GM18498 (cell line): ENCODE measurements at regions not wholly inside any gene's neighbourhood (a gene's known extent, or its start where the extent isn't known, plus 50 kb on each side); places are given as distances from the start of the nearest gene placed in this dataset.
A peak's percentile ranks its signal among the peaks of the same experiment; 100 is the strongest.

Experiments
- ATAC-seq: cut with Tn5 transposase; IDR thresholded peaks from one replicate; pipeline ENCODE4 v1.9.1; 2021; ENCODE audit warnings: mild to moderate bottlenecking, moderate library complexity; ENCODE audit not compliant: unreplicated experiment

DNA sequence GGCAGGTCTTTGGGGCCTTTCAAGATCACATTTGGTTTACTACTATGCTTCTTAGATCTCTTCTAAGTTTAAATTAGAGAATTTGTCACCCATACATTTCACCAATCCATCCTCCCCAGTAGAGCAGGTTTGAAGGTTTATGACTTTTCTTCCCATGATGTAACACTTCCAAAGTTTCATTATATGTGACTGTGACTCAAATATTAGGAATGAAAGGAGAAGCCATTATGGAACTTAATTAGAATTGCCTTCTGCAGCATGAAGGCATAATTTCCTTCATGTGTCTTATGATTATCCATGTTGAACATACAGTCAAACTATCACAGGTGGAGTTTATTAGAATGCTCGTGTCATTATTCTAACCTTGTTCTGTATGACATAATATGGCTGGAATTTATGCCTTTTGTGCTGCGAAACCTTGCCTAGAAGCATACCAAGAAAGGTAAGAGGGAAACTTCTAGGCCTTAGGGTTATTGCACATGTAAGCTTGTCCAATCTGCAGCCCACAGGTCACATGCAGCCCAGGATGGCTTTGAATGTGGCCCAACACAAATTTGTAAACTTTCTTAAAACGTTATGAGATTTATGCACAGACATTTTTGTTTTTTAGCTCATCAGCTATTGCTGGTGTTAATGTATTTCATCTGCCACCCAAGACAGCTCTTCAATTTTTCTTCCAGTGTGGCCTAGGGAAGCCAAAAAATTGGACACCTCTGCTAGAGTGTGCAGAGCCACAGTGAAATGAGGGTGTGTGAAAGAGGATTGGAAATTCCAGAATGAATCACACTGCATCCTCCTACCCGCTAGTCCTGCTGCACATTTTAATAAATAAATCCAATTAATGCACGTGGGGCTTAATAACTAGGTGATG lies 133.6 kb downstream of the TMEM26 start:
- ATAC-seq, result no peak

DNA sequence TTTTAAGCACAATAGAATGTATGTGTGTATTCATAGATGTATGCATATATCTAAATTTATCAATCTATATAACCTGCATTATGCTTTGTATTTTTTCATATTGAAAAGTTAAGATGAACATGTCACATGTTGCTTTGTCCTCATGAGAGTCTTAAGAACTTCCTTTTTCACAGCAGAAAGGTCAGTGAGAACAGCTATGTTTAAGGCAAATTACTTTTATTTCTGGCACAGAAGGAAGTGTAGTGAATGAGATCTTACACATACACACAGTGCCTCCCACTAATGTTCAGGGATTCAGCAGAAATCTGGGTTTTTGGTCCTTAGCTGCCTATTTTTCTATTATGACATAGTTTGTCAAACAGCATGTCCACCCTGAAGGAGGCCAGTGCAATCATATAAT lies 134.8 kb downstream of the TMEM26 start:
- ATAC-seq, result no peak

DNA sequence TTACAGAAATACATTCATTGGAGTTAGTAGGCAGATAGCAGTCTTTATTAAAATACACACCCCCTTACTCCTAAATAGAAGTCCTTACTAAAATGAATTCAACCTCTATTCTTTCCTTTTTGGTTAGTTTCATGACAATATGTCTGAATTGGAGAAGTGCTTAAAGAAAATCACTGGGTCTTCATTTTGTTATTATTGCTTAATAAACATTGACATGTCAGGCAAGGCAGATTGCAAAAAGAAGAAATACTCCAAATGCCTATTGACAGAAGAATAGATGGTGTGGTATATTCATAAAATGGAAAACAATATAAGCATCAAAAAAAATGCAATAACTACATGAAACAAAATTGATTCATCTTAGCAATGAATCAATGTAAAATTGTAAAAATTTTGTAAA lies 135.5 kb downstream of the TMEM26 start:
- ATAC-seq, result no peak

DNA sequence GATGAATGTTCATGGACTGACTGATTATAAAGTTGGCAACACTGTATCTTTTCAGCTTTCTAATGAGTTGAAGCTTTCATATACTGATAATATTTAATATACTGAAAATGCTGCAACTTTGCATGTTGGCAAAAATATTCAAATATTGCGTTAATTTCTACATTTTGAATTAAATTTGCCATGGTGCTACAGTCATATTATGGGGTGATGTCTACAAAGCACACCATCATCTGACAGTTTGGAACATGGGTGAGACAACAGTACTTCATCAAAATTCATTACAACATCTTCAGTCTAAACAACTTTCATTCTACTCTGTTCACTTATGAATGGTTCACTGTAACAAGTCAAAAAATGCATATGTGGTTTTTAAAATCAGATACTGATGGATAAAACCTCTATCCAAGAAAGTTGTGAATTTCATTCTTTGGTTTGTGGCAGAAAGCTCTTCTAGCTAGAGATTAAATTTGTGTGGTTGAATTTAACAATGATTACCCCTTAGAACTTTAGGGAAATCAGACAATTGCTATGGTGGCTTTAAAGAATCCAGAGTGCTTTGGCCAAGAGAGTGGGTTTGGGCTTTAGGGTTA lies 136.4 kb downstream of the TMEM26 start:
- no peak for ATAC-seq

DNA sequence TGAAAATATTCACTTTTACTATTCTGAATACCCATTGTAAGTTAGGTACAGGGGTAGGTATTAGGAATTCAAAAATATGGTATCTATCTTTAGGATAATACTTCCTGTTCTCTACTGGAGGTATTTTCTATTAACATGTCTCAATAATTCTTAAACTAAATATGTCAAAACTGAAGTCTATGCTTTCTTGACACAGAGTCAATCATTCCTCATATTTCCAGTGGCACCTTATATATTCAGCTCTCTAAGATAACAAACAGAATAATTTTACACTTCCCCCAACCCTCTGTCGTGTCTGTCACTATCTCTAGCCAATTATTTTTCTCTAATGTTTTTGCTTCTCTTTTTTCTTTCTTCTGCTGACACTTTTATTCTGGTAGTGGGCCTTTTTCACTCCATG lies 138.9 kb downstream of the TMEM26 start:
- no peak for ATAC-seq

DNA sequence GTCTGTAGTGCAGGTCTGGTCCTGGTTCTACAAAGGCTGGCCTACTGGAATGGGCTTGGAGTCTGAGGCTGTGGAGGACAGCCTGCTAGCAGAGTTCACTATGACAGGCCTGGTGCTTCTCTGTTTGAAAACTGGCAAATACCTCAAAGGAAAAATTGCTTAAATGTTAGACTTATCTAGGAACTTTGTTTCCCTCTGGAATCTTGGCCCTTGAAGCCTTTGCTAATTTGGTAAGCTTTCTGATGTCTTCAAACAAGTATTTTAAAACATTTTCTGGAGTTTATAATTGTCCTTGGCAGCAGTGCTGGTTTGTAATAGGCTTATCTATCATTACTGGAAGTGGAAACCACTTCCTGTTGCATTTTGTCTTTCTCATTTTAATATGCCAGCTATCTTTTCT lies 139.7 kb downstream of the TMEM26 start:
- no peak for ATAC-seq

DNA sequence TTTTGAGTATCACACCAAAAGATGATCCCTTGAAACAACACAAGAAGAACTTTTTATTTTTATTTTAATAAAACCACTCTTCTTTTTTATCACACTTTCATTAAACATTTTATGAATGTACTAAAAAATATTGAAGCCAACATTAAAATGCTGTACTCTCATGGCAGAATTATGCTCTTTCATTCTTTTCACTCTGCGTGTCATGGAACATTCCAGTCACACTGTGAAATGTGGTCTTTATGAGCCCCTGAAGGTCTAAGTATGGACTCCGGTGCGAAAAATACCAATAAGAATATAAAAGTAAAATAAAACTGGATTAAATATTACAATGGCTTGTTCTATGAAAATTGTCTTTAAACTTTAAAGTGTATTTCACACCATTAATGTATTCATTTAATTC lies 148.4 kb downstream of the TMEM26 start:
- no peak for ATAC-seq

DNA sequence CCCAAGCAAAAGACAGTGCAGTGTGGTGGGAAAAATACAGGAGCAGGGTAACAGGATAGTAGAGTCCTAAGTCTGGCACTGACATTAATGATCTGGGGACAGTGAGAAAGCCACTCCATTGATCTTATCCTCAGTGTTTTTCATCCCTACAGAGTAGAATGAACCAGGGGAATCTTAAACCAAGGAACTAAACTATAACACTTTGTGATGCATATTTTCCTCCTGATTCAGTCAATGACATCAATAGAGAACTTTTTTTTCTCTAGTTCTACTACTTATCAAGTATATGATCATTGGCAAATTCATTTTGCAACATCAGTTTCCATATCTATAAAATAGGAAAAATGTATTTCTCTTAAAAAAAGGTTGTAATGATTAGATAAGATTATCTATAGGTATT lies 151.1 kb downstream of the TMEM26 start:
- no peak for ATAC-seq

DNA sequence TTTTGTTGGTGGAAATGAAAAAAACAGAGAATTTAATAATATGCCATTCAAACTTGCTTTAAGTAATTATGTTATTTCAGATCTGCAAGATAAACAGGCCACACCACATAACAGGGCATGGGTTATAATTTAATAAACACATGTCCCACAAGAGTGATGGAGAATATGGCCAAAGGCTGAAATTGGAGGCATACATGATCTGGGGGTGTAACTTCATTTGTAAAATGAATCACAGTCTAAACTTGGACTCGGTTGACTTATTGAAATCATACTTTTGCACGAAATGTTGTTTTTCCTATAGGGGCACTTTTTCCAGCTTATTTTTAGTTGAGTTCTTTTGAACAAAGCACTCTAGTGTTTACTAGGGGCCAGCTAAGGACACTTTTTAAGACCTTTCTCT lies 151.6 kb downstream of the TMEM26 start:
- no peak for ATAC-seq

DNA sequence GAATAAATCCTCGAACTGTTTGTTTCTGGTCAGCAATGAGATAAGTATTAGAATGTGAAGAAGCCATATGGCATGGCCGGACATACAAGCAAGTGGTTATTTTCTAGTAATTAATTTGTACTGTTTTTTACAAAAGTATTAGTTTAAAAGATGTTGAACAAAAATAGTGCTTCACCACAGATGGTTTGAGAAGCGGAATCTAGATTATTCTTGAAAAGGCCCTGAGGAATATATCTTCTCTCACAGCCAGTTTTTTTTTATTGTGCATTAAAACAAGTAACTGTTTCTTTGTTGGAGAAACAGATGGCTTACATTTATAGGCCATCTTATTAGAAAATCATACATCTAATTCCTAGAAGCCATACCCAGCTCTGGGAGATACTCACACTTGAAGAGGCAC lies 153.3 kb downstream of the TMEM26 start:
- no peak for ATAC-seq

DNA sequence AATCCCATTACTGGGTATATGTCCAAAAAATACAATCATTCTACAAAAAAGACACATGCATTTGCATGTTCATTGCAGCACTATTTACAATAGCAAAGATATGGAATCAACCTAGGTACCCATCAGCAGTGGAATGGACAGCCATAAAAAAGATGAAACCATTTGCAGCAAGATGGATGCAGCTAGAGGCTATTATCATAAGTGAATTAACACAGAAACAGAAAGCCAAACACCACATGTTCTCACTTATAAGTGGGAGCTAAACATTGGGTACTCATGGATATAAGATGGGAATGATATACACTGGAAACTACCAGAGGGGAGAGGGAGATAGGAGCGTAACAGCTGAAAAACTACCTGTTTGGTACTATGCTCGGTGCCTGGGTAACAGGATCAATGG lies 154.0 kb downstream of the TMEM26 start:
- ATAC-seq, result no peak

DNA sequence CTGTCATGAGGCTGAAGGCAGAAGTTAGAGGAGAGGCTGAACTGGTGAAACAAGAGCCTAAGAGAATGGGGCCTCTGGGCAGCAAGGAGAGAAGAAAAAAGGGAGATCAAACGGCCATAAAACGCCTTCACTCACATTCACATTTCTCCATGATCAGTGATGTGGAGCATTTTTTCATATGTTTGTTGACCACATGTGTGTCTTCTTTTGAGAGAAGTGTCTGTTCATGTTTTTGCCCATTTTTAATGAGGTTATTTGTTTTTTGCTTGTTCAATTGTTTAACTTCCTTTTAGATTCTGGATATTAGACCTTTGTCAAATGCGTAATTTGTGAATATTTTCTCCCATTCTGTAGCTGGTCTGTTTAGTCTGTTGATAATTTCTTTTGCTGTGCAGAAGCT lies 155.0 kb downstream of the TMEM26 start:
- no peak for ATAC-seq

DNA sequence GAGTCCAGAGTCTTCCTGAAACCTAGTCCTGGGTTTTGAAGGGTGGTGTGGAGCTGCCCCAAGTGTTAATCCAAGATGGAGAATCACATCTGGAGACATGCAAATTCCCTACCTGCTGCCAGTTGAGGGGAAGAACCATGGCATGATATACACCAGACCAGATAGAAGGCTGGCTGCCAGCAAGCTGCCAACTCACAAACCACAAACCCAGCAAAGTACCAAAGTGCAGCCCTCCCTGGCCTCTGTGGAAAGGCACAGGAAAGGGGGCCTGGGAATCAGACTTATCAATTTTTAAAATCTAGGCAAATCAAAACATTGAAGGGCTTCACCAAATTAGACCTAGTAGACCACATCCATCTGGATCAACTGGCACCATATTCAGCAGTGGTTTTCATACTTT lies 157.0 kb downstream of the TMEM26 start:
- ATAC-seq, result no peak

DNA sequence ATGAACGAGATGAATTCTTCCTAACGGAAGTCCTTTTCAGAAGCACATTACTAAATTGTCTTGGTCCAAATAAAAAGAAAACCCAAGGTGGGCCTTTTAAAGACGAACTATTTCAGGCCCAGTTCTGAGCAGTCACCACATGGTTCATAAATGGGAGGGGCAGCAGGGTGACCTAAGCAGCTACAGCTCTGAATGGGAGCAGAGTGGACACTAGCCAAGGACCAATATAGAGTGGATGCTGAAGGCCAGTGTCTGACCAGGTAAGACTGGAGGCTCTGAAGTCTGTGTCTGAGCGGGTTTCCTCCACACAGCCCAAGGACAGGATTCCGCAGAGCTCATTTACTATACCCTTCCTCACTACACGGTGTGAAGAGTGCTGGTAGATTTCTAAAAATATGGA lies 159.1 kb downstream of the TMEM26 start:
- ATAC-seq, result no peak

DNA sequence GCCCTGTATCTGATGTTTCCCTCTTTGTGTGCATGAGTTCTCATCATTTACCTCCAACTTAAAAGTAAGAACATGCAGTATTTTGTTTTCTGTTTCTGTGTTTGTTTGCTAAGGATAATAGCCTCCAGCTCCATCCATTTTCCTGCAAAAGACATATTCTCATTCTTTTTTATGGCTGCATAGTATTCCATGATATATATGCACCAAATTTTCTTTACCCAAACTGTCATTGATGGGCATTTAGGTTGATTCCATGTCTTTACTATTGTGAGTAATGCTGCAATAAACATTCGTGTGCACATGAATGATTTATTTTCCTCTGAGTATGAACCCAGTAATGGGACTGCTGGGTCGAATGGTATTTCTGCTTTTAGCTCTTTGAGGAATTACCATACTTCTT lies 163.4 kb downstream of the TMEM26 start:
- no peak for ATAC-seq

DNA sequence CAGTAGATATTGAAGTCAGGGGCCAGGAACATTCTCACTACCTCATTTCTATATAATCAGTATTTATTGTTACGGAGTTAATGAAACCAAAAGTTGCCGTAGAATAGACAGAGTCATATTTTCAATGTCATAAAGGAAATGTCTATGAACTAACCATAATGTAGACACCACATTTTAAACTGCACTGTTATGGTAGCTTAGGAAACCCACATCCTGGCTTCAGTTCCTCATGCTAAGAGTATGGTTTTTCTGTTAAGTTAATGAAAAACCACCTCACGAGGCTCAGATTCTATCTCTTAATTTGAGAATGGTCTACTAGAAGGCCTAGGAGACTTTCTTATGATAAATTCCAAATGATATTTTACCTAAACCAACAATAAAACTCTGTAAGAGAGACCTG lies 166.5 kb downstream of the TMEM26 start:
- ATAC-seq, result peak; percentile 100

DNA sequence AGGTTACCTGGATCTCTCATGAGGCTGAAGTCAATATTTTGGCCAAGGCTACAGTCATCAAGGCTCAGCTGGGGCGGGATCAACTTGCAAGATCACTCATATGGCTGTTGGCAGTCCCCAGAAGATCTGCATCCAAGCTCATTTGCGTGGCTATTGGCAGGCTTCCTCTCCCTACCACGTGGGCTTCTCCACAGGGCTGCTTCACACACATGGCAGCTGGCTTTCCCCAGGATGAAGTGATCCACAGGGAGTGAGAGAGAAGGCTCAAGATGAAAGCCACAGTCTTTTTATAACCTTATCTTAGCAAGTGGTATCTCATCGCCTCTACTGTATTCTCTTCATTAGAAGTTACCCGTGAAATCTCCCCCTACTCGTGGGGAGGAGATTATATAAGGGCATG lies 167.4 kb downstream of the TMEM26 start:
- ATAC-seq, result no peak

DNA sequence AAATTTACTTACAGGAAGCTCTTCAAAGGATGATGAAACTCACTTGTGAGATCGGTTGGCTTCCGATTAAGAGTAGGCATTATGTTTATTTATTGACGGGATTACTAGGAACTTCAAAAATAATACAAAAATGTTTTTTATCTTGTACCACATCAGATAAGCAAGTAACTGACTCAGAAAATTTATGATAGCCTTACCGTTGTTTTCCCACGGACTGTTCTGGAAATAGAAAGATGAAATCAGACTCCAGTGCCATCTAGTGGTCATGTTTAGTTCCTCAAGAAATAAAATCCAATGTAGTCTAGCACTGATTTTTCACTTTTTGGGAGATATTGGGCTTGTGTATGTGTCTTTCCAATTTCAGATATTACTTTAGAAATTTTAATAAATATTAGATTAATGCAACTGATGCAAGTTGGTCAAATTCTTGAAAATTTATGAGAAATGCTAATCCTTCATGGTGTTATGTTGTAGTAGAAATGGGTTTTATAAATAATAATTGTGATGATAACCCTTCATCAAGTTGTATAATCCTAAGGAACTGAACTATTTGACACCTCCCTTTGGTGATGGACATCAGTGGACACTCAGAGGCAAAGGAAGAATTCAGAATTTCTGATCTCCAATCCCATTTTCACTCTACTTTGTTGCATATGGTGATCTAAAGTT lies 168.8 kb downstream of the TMEM26 start:
- ATAC-seq, result no peak

DNA sequence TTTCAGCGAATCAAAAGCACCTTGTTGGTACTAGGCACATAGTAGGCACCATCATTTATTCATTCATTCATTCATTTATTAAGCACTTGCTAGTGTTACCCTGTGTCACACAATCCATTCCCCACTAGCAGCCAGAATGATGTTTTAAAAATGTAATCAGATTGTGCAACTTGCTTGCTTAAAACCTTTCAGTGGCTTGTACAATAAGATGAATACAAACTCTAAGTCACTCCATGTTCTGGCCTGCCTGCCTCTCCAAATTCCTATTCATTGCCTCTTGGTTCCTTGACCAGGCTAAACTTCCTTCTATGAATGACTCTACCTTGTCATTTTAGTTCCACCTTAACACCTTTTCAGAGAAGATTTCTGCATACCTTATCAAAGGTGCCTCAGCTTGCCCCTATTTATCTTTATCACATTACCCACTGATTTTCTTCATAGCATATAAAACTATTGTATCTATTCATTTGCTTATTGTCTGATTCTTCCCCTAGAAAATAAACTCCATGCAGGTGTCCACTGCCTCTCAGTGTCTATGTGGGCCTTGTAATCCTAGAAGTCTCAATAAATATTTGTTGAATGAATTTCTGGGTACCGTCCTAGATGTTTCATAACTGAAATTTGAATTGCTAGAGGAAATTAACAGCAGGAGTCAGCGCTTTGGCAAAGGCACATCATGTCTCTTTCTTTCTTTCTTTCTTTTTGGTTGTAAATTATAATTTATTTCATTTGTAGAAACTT lies 169.5 kb downstream of the TMEM26 start:
- ATAC-seq, result no peak

DNA sequence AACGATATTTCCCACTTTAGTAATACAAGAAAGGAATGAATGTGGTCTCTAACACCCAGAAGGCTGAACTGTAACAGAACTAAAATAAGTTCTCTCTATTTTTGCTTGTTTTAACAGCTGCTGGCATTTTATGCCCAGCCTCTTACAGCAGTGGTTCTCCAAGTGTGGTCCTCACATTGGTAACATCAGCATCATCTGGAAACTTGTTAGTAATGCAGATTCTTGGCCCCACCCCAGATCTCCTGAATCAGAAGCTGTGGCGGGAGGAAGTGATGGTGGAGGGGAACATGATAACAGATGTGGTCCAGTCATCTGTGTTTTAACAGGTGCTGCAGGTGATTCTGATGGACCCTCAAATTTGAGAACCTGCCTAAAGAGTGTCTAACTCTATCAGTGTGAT lies 170.1 kb downstream of the TMEM26 start:
- no peak for ATAC-seq

DNA sequence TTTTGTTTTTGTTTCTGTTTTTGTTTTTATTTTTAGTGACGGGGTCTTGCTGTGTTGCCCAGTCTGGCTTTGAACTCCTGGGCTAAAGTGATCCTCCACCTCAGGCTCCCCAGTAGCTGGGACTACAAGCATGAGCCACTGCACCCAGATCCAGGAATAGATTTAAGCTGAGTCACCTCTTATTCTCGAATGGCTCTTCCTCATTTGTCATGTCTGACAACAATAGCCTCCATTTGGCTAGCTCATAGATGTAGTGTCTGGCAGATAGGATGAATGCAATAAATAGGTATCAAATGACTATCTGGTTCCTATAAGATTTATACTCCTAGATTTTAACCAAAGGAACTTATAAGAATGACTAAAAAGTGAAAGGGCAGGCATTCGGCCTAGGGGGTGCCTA lies 172.9 kb downstream of the TMEM26 start:
- ATAC-seq, result no peak

DNA sequence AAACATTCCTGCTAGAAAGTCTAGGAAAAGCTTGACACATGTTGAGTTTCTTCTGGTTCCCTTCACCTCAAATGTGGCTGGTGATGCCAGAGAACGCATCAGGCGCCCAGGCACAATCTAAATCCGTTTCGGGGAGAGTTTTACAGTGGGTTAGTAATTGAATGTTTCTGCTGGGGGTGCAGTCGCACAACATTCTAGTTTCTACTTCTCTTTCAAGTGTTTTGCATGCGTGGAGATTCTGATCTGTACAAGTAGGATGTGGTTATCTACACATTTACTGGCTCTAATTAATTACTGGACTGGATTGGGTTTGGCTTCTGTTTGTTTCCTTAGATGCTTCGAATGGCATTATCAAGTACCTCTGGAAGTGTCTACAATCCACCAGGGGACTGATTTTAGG lies 173.8 kb downstream of the TMEM26 start:
- ATAC-seq, result peak; percentile 93
